ENCODE measurements at regions not wholly inside any gene's neighbourhood (a gene's known extent, or its start where the extent isn't known, plus 50 kb on each side); places are given as distances from the start of the nearest gene placed in this dataset.
"Not testable (repeated sequence)": the region's sequence is repeated elsewhere in the genome, so short reads cannot be mapped to it uniquely, and the experiment has no call there.

DNA sequence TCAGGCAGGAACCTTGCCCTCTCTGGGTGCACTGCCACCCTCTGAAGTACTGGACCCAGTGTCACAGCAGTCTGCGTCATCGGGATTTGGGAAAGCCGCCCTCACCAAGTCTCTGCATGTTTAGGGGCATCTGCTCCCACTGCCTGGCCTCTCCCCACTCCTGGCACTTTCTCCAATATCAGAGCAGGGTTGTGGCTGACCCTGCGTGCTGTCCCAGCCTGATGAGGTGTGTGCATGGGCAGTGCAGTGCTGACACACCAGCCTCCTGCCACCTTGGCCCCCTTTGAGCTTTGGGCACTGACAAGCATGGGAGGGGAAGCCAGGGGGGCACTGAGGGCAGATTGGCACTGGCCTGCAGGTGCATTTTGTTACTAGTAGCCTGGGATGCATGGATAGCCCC is 652.5 kb downstream of the GABRG1 start:
- DNase-seq, result no peak

GRCh38 chr4:45467157-45467556 is 656.7 kb downstream of the GABRG1 start:
- DNase-seq, result no peak

DNA sequence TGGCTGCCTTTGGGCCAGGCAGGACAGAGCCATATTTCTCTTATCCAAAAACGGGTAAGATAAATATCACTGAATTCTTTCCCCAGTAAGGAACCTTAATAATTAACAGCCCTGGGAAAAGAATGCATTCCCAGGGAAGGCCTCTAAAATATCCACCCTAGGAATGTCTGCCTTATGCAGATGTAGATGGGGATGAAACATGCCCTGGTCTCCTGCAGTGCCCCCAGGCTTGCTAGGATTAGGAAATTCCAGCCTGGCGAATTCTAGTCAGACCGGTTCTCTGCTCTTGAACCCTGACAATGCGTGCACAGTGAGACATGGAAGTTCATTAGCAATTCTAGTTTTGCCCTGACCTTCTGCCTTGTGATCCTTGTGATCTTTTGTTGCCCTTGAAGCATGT is 663.7 kb downstream of the GABRG1 start:
- not testable (repeated sequence) for DNase-seq

- no peak for DNase-seq
Observed at GRCh38 chr4:45455217-45455616, 668.6 kb downstream of the GABRG1 start.

DNA sequence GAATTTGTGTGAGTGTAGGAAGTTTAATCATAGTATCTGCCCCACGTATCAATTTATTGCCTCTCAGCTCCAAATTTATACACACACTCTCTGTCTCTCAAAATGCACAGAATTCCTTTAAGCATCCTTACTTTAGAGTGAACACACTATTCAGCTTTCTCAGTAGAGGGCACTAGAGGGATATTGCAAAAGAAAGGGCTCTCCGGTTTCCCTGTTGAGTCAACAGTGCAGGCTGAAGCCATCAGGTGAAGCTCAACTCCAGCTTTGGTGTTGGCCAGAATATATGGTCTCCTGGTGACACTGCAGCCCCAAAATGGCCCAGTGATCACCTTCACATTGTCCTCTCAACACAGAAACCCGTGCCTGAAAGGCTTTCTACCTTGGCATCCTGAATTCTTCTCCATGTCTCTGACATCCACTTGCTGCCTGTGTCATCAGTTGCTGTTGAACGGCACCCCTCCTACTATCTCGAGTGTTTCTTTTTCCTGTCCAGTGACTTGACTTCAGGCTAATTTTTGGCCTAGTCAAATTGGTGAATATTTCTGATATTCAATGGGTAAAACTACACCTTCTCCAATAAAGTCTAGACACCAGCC is 670.5 kb downstream of the GABRG1 start:
- DNase-seq, result peak; percentile 0

GRCh38 chr4:45442466-45442865 is 681.4 kb downstream of the GABRG1 start:
- DNase-seq, result no peak

- DNase-seq, result no peak
Observed at GRCh38 chr4:45438047-45438446, 685.8 kb downstream of the GABRG1 start.

DNA sequence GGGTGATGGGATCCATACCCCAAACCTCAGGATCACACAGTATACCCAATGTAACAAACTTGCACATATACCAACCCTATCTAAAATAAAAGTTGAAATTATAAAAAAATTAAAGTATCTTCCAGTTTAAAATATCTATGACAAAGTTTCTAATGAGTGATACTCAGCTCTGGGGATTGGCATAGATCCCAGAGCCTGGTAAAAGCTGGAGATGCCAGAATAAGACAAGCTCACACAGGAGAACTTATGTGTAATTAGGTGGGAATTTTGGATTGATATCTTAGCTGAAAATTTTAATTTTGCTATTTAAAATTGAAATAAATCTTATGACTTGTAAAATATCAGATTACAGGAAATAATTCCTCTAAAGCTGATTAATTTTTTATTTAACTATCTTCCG is 686.5 kb downstream of the GABRG1 start:
- DNase-seq, result no peak

- no peak for DNase-seq
Observed at GRCh38 chr4:45425135-45425534, 698.7 kb downstream of the GABRG1 start.

DNA sequence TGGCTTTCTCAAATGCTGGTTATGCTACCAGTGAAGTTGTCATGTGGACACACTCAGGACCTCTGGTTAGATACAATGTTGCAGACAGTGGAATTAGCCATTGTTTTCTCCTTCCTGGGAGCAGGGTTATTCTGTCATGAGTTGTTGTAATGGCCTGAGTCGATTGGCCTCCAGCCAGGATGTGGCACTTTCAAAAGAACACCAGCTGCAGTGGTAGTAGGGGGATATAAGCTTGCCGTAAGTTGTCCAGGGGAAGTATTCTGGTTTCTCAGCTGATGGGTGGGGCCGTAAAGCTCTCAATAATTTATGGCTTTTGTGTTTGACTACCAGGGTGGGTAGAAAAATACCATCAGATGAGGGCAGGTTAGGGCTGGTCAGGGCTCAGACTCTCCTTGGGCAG is 697.5 kb upstream of the GNPDA2 start:
- no peak for DNase-seq

DNA sequence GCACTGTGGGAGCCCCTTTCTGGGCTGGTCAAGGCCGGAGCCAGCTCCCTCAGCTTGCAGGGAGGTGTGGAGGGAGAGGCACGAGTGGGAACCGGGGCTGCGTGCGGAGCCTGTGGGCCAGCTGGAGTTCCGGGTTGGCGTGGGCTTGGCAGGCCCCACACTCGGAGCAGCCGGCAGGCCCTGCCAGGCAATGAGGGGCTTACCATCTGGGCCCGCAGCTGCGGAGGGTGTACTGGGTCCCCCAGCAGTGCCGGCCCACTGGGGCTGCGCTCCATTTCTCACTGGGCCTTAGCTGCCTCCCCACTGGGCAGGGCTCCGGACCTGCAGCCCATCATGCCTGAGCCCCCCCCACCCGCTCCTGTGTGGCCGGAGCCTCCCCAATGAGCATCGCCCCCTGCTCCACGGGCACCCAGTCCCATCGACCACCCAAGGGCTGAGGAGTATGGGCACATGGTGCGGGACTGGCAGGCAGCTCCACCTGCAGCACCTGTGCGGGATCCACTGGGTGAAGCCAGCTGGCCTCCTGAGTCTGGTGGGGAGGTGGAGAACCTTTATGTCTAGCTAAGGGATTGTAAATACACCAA is 693.8 kb upstream of the GNPDA2 start:
- not testable (repeated sequence) for DNase-seq

DNA sequence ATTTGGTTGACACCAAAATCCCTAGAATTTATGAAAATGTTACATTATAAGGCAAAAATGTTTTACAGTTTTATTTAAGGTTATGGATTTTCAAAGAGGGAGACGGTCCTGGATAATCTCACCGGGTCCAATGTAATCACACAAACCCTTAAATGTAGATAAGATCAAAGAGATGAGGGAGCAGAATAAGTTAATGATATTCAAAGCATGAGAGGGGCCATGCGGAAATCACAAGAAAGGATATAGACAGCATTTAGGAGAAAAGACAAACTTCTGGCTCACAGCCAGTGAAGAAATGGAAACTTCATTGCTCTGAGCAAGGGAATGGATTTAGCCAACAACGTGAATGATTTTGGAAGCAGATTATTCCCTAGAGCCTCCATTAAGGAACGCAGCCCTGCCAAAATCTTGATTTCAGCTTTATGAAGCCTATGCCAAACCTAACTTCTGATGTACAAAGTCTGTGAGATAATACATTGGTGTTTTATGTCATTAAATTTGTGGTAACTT is 684.4 kb upstream of the GNPDA2 start:
- no peak for DNase-seq

- DNase-seq, result no peak
Observed at GRCh38 chr4:45409536-45409935, 683.2 kb upstream of the GNPDA2 start.

- no peak for DNase-seq
Observed at GRCh38 chr4:45408996-45409395, 682.6 kb upstream of the GNPDA2 start.

DNA sequence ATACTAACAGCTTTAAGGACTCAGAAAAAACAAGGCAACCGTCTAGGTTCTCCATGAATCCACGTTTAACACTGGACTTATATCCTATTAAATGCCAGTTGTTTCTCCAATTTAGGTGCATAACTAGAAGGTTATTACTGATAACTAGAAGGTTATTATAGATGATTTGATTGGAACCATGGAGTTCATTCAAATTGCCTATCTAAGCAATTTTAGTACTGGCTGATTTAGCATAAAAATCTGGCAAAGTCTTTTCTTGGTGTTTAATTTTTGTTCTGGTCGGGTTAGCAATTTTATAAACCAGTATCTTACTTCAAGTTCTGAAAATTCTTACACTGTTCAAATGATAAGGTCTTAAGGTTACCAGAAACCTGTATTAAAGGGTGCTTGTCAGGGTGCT is 672.8 kb upstream of the GNPDA2 start:
- no peak for DNase-seq

DNA sequence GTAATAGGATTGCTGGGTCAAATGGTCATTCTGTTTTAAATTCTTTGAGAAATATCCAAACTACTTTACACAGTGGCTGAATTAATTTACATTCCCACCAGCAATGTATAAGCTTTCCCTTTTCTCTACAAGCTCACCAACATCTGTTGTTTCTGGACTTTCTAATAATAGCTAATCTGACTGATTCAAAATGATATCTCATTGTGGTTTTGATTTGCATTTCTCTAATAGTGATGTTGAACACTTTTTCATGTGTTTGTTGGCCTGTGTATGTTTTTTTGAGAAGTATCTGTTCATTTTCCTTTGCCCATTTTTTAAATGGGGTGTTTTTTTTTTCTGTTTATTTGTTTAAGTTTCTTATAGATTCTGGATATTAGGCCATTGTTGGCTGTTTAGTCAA is 659.0 kb upstream of the GNPDA2 start:
- DNase-seq, result no peak

GRCh38 chr4:45370408-45370807 is 644.1 kb upstream of the GNPDA2 start:
- DNase-seq, result no peak

DNA sequence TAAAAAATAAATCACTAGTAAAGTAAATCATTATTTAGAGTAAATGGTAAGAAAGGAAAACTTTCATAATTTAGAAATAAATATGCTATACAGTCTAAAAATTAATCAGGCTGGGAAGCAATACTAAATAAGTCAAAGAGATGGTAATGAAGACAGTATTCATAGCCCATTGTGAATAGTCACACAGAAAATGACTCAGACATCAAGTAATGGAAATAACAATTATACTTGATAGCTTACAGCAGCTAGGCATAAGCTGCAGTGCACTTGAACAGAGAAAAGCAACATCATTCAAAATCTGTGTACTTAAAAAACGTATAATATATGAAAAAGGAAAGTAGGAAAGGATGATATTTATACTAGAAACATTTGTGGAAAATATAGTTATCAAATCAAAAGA is 642.5 kb upstream of the GNPDA2 start:
- no peak for DNase-seq

DNA sequence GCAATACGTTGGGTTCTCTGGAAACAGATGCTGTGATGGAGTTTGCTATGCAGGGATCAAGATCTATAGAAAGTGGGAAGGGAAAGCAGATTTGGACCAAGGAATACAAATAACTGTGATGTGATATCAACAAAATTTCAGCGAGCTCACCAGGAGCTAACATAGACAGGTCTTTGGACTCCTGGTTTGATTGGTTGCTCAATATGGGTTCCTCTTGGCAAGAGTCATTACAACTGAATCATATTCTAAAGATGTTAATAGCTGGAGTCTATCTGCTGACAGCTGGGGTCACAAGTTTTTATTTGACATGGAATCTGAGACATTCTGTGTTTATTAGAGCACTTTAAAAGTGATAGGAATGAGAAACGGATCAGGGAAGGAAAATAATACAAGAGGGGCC is 637.6 kb upstream of the GNPDA2 start:
- no peak for DNase-seq

DNA sequence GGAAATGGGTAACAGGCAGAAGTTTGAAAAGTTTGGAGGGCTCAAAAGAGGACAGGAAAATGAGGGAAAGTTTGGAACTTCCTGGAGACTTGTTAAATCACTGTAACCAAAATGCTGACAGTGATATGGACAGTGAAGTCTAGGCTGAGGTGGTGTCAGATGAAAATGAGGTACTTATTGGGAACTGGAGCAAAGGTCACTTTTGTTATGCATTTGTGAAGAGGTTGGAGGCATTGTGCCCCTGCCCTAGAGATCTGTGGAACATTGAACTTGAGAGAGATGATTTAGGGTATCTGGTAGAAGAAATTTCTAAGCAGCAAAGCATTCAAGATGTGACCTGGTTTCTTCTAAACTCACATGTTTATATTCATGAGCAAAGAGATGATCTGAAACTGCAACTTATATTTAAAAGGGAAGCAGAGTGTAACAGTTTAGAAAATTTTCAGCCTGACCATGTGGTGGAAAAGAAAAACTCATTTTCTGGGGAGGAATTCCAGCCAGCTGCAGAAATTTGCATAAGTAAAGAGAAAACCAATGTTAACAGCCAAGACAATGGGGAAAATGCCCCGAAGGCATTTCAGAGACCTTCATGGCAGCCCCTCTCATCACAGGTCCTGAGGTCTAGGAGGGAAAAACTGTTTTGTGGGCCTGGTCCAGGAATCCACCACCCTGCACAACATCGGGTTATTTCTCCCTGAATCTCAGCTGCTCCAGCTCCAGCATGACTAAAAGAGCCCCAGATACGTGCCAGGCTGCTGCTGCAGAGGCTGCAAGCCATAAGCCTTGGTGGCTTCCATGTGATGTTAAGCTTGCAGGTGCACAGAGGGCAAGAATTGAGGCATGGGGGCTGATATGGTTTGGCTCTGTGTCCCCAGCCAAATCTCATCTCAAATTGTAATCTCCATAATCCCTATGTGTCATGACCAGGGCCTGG is 632.5 kb upstream of the GNPDA2 start:
- no peak for DNase-seq

GRCh38 chr4:45353161-45353560 is 626.8 kb upstream of the GNPDA2 start:
- DNase-seq, result no peak

- peak; percentile 14 for DNase-seq
Observed at GRCh38 chr4:45350438-45350837, 624.1 kb upstream of the GNPDA2 start.

DNA sequence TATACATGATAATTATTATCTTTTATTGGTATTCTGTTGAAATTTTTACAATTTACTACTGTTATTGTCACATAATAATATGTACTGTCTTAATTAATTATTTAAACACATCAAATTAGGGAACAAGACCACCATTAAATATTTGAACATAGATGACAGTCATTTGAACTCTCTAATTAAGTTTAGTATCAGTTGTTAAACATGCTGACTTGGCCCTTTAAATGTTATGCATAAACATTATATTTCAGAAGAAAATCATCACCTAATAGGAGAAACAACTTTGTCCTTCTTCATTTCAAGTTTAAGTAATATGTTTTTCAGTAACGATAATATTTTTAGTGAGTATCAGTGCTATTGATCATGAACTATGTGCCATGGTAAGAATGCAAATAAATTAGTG is 623.5 kb upstream of the GNPDA2 start:
- DNase-seq, result no peak
